ENCODE measurements at regions not wholly inside any gene's neighbourhood (a gene's known extent, or its start where the extent isn't known, plus 50 kb on each side); places are given as distances from the start of the nearest gene placed in this dataset.

DNA sequence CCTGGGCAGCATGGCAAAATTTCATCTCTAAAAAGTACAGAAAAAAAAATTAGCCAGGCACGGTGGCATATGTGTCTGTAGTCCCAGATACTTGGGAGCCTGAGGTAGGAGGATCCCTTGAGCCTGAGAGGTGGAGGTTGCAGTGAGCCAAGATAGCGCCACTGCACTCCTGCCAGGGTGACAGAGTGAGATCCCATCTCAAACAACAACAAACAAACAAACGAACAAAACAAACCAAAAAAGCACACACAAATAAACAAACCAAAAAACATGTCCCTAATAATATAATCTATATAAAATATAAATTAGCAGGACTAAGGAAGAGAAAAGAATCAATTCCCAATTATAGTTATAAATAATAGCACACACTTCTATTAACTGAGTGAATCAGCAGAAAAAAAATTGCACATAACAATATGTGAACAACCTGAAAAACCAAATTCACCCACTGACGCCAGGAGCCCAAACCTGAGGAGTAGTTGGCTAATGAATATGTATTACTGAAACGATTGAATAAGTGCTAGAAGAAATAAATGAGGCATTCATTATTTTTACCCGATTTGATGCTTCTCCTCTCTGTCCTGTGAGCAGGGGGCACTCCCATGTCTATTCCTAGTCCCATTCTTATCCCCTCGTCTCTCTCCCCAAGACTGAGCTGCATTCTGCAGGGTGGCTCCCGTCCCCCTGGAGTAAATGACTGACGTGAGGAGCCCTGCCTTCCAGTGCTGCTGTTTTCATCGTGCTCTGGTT lies 108.2 kb upstream of the TOP3B start:
- no peak for DNase-seq (ENCODE audit: low spot score)
- TF ChIP-seq, protein P1, sequence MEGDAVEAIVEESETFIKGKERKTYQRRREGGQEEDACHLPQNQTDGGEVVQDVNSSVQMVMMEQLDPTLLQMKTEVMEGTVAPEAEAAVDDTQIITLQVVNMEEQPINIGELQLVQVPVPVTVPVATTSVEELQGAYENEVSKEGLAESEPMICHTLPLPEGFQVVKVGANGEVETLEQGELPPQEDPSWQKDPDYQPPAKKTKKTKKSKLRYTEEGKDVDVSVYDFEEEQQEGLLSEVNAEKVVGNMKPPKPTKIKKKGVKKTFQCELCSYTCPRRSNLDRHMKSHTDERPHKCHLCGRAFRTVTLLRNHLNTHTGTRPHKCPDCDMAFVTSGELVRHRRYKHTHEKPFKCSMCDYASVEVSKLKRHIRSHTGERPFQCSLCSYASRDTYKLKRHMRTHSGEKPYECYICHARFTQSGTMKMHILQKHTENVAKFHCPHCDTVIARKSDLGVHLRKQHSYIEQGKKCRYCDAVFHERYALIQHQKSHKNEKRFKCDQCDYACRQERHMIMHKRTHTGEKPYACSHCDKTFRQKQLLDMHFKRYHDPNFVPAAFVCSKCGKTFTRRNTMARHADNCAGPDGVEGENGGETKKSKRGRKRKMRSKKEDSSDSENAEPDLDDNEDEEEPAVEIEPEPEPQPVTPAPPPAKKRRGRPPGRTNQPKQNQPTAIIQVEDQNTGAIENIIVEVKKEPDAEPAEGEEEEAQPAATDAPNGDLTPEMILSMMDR (IDR thresholded peaks at IDR 0.05; ENCODE audit: extremely low read depth, insufficient read depth, missing control alignments), result no peak
- in situ Hi-C loops (cut with MboI; ENCODE audit: low pct_unique_long_range_greater_than_20kb, low sequenced_read_pairs, unreplicated experiment), result no loop called here

DNA sequence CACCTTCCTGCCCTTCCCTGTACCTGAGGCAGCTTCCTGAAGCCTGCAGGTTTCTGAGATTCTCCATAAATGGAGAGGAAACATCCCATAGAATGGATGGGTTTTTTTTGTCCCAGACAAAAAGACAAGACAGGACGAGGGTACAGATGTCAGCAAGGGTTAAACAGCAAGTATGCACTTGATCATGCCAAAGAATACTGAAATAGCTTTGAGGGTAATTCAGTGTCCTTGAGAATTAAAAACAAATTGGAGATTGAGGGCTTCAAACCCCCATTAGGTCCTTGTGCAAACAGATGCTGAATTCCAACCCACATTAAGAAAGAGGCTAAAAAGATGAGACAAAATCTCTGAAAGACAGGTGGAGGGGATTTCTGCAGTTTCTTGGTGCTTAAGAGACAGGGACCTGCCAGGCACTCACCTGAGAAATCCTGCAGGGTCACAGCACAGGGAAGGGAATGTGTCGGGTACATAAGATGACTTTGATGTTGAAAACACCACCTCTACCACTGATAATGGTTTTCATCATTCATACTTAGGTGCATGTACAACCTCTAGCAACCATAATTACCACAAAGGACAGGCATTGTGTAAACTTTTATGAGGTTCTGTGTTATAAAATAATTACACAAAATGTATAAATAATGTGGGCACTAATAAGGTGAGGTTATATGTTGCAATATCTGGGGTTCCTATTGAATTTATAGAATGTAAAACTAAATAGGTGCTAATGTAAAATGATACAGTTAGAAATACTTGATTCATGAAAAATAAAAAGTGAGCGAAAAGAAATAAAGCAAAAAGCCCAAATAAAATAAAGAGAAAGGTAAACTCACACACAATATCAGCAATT lies 107.1 kb upstream of the TOP3B start:
- DNase-seq (ENCODE audit: low spot score), result no peak
- TF ChIP-seq, protein P1 (IDR thresholded peaks at IDR 0.05; ENCODE audit: extremely low read depth, insufficient read depth, missing control alignments), result no peak
- in situ Hi-C loops (cut with MboI; ENCODE audit: low pct_unique_long_range_greater_than_20kb, low sequenced_read_pairs, unreplicated experiment), result no loop called here

DNA sequence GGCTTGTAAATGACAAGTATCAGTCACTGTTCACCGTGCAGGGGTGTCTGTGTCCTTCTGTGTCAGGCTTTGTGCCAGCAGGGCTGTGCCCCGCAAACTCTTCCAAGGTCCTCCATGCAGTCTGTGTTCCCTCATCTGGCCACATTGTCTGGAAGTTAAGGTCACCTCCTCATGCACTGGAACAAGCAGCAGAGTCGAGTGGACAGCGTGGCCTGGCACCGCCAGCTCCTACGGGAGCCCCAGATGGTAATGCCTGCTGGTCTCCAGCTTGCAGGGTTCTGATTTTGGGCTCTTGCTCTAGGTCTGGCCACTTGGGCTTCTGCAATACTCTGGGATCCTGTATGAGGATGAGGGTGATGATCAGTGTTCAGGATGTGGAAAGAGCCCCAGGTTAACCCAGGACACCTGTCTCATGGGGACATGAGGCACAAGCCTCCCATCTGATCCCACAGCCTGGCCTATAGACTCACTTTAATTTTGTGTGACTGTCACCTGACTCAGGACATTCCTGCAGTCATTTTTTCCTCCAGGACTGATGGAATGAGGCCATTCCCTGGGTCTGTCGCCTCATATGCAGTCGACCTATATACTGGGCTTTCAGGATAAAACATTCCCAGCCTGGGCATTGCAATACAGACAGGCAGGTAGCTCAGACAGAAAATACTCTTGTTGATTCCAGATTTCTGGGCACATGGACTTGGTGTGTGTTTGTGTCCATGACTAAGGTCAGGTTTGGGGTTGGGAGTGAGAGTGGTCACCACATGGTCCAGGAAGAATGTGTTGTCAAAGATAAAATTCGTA lies 106.3 kb upstream of the TOP3B start:
- no peak for DNase-seq (ENCODE audit: low spot score)
- TF ChIP-seq, protein P1 (IDR thresholded peaks at IDR 0.05; ENCODE audit: extremely low read depth, insufficient read depth, missing control alignments), result no peak
- in situ Hi-C loops (cut with MboI; ENCODE audit: low pct_unique_long_range_greater_than_20kb, low sequenced_read_pairs, unreplicated experiment), result no loop called here

DNA sequence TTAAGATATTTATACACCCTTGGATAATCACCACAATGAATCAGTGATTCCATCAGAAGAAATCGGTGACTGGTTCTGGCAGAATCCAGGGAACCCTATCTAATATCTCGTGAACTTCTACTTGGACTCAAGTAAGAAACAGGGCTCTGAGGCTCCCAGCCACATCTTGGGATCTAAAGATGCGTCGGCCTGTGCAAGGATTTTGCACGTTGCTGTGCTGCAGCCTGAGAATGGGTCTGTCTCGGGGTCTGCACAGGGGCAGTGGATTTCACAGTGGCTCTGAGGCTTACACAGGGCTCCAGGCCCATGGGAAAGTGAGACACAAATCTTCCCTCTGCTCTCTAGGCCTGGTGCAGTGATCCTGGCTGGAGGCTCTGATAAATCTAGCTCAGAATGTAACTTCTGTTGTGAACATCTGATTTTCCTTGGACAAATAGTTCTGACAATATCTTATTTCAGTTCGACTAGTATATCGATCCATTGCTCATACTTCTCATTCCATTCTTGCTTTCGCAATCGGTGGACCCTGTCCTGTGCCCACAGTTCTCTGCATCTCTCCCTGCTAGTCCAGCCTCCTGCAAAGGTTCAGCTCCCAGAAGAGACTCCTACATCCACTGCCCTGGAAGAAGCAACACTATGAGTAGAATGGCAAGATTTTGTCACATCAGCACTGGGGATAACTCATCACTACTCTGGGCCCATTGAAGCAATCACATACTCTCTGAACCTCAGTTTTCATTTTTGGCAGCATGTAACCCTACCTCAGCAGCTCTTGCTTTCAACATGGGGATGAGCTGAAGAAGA lies 105.5 kb upstream of the TOP3B start:
- TF ChIP-seq, protein P1 (IDR thresholded peaks at IDR 0.05; ENCODE audit: extremely low read depth, insufficient read depth, missing control alignments), result no peak
- in situ Hi-C loops (cut with MboI; ENCODE audit: low pct_unique_long_range_greater_than_20kb, low sequenced_read_pairs, unreplicated experiment), result no loop called here
- DNase-seq (ENCODE audit: low spot score), result no peak

DNA sequence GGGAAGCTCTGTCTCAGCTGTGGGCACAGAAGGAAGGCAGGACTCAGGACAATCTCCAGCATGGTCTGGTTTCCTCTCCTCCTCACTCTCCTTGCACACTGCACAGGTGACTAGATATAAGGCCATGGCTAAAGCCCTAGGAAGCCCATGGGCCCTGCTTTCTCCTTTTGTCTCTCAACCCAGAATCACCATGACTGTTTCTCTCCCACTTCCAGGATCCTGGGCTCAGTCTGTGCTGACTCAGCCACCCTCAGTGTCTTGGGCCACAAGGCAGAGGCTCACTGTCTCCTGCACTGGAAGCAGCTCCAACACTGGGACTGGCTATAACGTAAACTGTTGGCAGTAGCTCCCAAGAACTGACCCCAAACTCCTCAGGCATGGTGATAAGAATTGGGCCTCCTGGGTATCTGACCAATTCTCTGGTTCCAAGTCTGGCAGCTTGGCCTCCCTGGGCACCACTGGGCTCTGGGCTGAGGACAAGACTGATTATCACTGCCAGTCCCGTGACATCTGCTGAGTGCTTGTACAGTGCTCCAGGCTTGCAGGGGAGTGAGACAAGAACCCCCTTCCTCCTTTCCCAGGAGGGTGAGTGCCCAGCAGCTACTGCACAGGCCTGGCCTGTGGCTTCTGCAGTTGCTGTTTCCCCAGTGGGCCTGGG lies 104.0 kb upstream of the TOP3B start:
- in situ Hi-C loops (cut with MboI; ENCODE audit: low pct_unique_long_range_greater_than_20kb, low sequenced_read_pairs, unreplicated experiment), result no loop called here
- TF ChIP-seq, protein P1 (IDR thresholded peaks at IDR 0.05; ENCODE audit: extremely low read depth, insufficient read depth, missing control alignments), result no peak
- no peak for DNase-seq (ENCODE audit: low spot score)

Measured in GM13977 (cell line).